Mesenchymal stem cell (in vitro differentiated cells and primary cell): ENCODE measurements at regions not wholly inside any gene's neighbourhood (a gene's known extent, or its start where the extent isn't known, plus 50 kb on each side); places are given as distances from the start of the nearest gene placed in this dataset.
A peak's percentile ranks its signal among the peaks of the same experiment; 100 is the strongest.

ENCODE experiments used
- DNase-seq: peaks from one replicate; pipeline ENCODE4 v3.0.0-alpha.2; 2013
- H2AFZ ChIP-seq: one replicate; pipeline ENCODE4 v1.6.1; 2013; ENCODE audit warnings: low read depth, mild to moderate bottlenecking, control low read depth, inconsistent platforms, low read length, moderate library complexity
- H2AK5ac ChIP-seq: 2 replicates; pipeline ENCODE4 v1.6.1; 2013; ENCODE audit warnings: low read length, moderate library complexity, mild to moderate bottlenecking, inconsistent platforms; ENCODE audit not compliant: severe bottlenecking
- H2BK120ac ChIP-seq: one replicate; pipeline ENCODE4 v1.6.1; 2013; ENCODE audit warnings: low read depth, mild to moderate bottlenecking, inconsistent platforms, low read length, moderate library complexity
- H2BK12ac ChIP-seq, 2 experiments: one replicate each; pipeline ENCODE4 v1.6.1; 2013; ENCODE audit warnings: inconsistent platforms in 2 of 2, low read length in 2 of 2, mild to moderate bottlenecking in 2 of 2, moderate library complexity in 2 of 2, control low read depth in 1 of 2
- H2BK15ac ChIP-seq: one replicate; pipeline ENCODE4 v1.6.1; 2013; ENCODE audit warnings: mild to moderate bottlenecking, low read depth, inconsistent platforms; ENCODE audit not compliant: poor library complexity, severe bottlenecking
- H2BK5ac ChIP-seq: 2 replicates; pipeline ENCODE4 v1.6.1; 2013; ENCODE audit warnings: low read depth, mild to moderate bottlenecking, low read length, control low read depth, inconsistent platforms; ENCODE audit not compliant: poor library complexity, severe bottlenecking
- H3K14ac ChIP-seq, 2 experiments: one replicate each; pipeline ENCODE4 v1.6.1; 2013; ENCODE audit warnings: inconsistent platforms in 2 of 2, low read length in 2 of 2, control low read depth in 1 of 2, mild to moderate bottlenecking in 1 of 2, moderate library complexity in 1 of 2
- H3K18ac ChIP-seq, 2 experiments: one replicate each; pipeline ENCODE4 v1.6.1; 2013; ENCODE audit warnings: inconsistent platforms in 2 of 2, low read length in 2 of 2, control low read depth in 1 of 2, low read depth in 1 of 2, mild to moderate bottlenecking in 1 of 2
- H3K23ac ChIP-seq, 2 experiments: one replicate each; pipeline ENCODE4 v1.6.1; 2013; ENCODE audit warnings: inconsistent platforms in 2 of 2, low read length in 2 of 2, mild to moderate bottlenecking in 2 of 2, moderate library complexity in 2 of 2, control low read depth in 1 of 2
- H3K27ac ChIP-seq: 2 replicates; pipeline ENCODE4 v1.5.1; 2013; ENCODE audit warnings: mild to moderate bottlenecking, moderate library complexity, low read length, control low read depth, inconsistent platforms; ENCODE audit not compliant: poor library complexity, severe bottlenecking
- H3K27me3 ChIP-seq, 2 experiments: 2 replicates each; pipeline versions ENCODE4 v1.6.1 to v1.7.0; 2013; ENCODE audit warnings: low read length in 2 of 2, mild to moderate bottlenecking in 2 of 2, moderate library complexity in 2 of 2, control low read depth in 1 of 2, inconsistent platforms in 1 of 2; ENCODE audit not compliant: control insufficient read depth in 1 of 2, insufficient read depth in 1 of 2
- H3K36me3 ChIP-seq, 2 experiments: 2 replicates each; pipeline versions ENCODE4 v1.6.1 to v1.7.0; 2013; ENCODE audit warnings: low read length in 2 of 2, control low read depth in 1 of 2, inconsistent platforms in 1 of 2, low read depth in 1 of 2, mild to moderate bottlenecking in 1 of 2; ENCODE audit not compliant: insufficient read depth in 2 of 2, control insufficient read depth in 1 of 2
- H3K4ac ChIP-seq, 2 experiments: one replicate each; pipeline ENCODE4 v1.6.1; 2013; ENCODE audit warnings: inconsistent platforms in 2 of 2, low read length in 2 of 2, mild to moderate bottlenecking in 2 of 2, moderate library complexity in 2 of 2, control low read depth in 1 of 2, low read depth in 1 of 2
- H3K4me1 ChIP-seq: 2 replicates; pipeline ENCODE4 v1.6.1; 2013; ENCODE audit warnings: low read depth, low read length, control low read depth; ENCODE audit not compliant: control insufficient read depth, insufficient read depth
- H3K4me2 ChIP-seq: 2 replicates; pipeline ENCODE4 v1.6.1; 2013; ENCODE audit warnings: low read length, mild to moderate bottlenecking, inconsistent platforms; ENCODE audit not compliant: poor library complexity, severe bottlenecking
- H3K4me3 ChIP-seq, 2 experiments: 2 replicates each; pipeline versions ENCODE4 v1.5.1 to v1.7.0; 2013; ENCODE audit warnings: low read length in 2 of 2, mild to moderate bottlenecking in 2 of 2, control low read depth in 1 of 2, low read depth in 1 of 2; ENCODE audit not compliant: insufficient read depth in 1 of 2
- H3K79me1 ChIP-seq: replicated peaks from 2 replicates; pipeline ENCODE4 v1.6.1; 2013; ENCODE audit warnings: mild to moderate bottlenecking, control low read depth, low read length, inconsistent platforms; ENCODE audit not compliant: poor library complexity, severe bottlenecking
- H3K9ac ChIP-seq: 2 replicates; pipeline ENCODE4 v1.7.0; 2013; ENCODE audit warnings: mild to moderate bottlenecking, low read length, moderate library complexity
- H3K9me3 ChIP-seq: 2 replicates; pipeline ENCODE4 v1.7.0; 2013; ENCODE audit warnings: mild to moderate bottlenecking, low read length; ENCODE audit not compliant: control insufficient read depth
- H4K8ac ChIP-seq: one replicate; pipeline ENCODE4 v1.6.1; 2013; ENCODE audit warnings: inconsistent platforms, mild to moderate bottlenecking, low read length, moderate library complexity
- H4K91ac ChIP-seq: one replicate; pipeline ENCODE4 v1.6.1; 2013; ENCODE audit warnings: mild to moderate bottlenecking, low read length, inconsistent platforms
- WGBS: methylation state at CpG from one replicate; pipeline ENCODE4 v1.1.7; 2013; ENCODE audit warnings: mixed read lengths; 5-methylcytosine and 5-hydroxymethylcytosine counted together

DNA sequence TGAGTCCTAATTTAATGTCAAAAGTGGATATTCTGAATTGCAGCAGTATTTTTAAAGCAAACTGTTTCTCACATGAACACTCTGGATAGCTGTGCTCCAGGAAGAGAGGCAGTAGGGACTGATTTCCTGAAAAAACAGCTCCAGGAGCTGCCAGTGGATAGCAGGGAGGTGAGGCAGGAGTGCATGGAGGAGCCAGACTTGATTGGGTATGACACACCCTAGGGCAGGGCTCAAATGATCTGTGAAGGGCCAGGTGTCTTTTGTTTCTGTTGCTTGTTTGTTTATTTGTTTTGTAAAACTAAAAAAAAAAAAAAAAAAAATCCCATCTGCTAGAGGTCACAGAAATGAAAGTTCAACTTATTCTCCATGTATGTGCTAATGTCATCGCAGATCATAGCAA is 83.4 kb downstream of the ADRB2 start:
- peak overlapping the region; percentile 47 to 91 for H2BK12ac ChIP-seq
- no peaks in the 10 kb centered on the region for H3K27me3 ChIP-seq
- H3K9ac ChIP-seq = no peak overlapping the region
- peak overlapping the region; percentile 88 for H2BK120ac ChIP-seq
- H3K9me3 ChIP-seq = no peaks in the 10 kb centered on the region
- H2BK5ac ChIP-seq = no peak overlapping the region
- peak overlapping the region; percentile 85 for H4K91ac ChIP-seq
- peak overlapping the region; percentile 44 to 68 for H3K18ac ChIP-seq
- H4K8ac ChIP-seq = peak overlapping the region; percentile 29
- H3K4me1 ChIP-seq = peaks cover 16% of the 10 kb centered on the region
- no peak overlapping the region for H3K4me2 ChIP-seq
- peak; percentile 25 for DNase-seq
- H3K79me1 ChIP-seq = no peaks in the 10 kb centered on the region
- no peak overlapping the region for H2AFZ ChIP-seq
- H2AK5ac ChIP-seq = no peak overlapping the region
- H3K4me3 ChIP-seq = no peak overlapping the region
- 98% methylated on average over 1 of the region's 1 CpG for WGBS
- no peak overlapping the region for H3K23ac ChIP-seq
- no peaks in the 10 kb centered on the region for H3K36me3 ChIP-seq
- no peak overlapping the region for H2BK15ac ChIP-seq
- peak overlapping the region in 1 of 2 experiments; percentile 61 for H3K4ac ChIP-seq
- no peak overlapping the region for H3K27ac ChIP-seq
- H3K14ac ChIP-seq = no peak overlapping the region

- H3K23ac ChIP-seq = no peak overlapping the region
- no peak overlapping the region for H2AK5ac ChIP-seq
- no peak overlapping the region for H2BK15ac ChIP-seq
- no peak overlapping the region for H3K27ac ChIP-seq
- H3K4me2 ChIP-seq = no peak overlapping the region
- H3K14ac ChIP-seq = no peak overlapping the region
- no peak for DNase-seq
- 92% methylated on average over 4 of the region's 4 CpGs for WGBS
- peak overlapping the region; percentile 85 for H4K91ac ChIP-seq
- no peaks in the 10 kb centered on the region for H3K79me1 ChIP-seq
- H3K4me3 ChIP-seq = no peak overlapping the region
- H3K4ac ChIP-seq = peak overlapping the region; percentile 42 to 65
- H3K36me3 ChIP-seq = no peaks in the 10 kb centered on the region
- H4K8ac ChIP-seq = peak overlapping the region; percentile 29
- H3K27me3 ChIP-seq = no peaks in the 10 kb centered on the region
- peak overlapping the region; percentile 68 to 73 for H3K18ac ChIP-seq
- H2BK120ac ChIP-seq = peak overlapping the region; percentile 66
- peak overlapping the region; percentile 41 to 91 for H2BK12ac ChIP-seq
- no peak overlapping the region for H2BK5ac ChIP-seq
- no peak overlapping the region for H3K9ac ChIP-seq
- no peaks in the 10 kb centered on the region for H3K9me3 ChIP-seq
- H3K4me1 ChIP-seq = peaks cover 16% of the 10 kb centered on the region
- no peak overlapping the region for H2AFZ ChIP-seq
These were observed 83.8 kb downstream of the ADRB2 start for GRCh38 chr5:148910216-148910615.

DNA sequence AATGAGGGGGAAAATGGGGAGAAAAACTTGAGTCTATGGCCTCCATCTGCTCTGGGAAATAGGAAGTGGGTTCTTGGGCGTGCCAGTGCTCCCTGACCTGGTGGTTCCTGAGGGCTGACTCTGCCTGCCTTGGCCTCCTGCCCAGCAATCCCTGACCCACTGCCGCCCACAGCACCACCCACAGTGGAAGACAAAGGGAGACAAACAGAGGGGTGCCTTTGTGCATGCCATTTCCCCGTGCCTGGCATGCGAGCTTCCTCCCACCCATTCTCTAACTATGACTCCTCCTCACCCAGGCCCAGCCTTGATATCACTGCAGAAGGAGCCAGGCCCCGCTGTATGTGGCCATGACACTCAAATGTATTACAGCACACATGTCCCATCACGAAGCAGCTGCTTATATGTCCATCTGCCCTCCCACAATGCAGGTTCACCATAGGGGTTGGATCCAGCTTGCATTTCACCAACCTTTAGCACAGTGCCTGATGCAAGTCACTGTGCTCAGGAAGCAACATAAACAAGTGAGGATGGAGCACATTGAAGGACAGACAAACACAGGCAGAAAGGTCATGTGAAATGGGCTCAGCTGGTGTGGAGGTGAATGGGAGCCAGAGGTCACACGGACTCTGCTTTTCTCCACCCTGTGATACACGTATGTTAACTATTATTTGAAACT is 84.4 kb downstream of the ADRB2 start:
- Histone ChIP-seq H3K18ac (peak overlapping the region; percentile 68 to 73), H3K27me3 (no peaks in the 10 kb centered on the region), H2BK120ac (peak overlapping the region; percentile 66), H2BK5ac (no peak overlapping the region), H2BK12ac (peak overlapping the region; percentile 41 to 91), H3K4me2 (no peak overlapping the region), H4K91ac (peak overlapping the region; percentile 85), H3K9ac (no peak overlapping the region), H4K8ac (peak overlapping the region; percentile 29), H3K27ac (no peak overlapping the region), H2BK15ac (peak overlapping the region; percentile 95), H3K14ac (peak overlapping the region in 1 of 2 experiments; percentile 13), H3K36me3 (no peaks in the 10 kb centered on the region), H3K79me1 (no peaks in the 10 kb centered on the region), H3K4me1 (peaks cover 16% of the 10 kb centered on the region), H2AK5ac (no peak overlapping the region), H2AFZ (no peak overlapping the region), H3K9me3 (no peaks in the 10 kb centered on the region), H3K4me3 (no peak overlapping the region), H3K23ac (no peak overlapping the region), H3K4ac (peak overlapping the region; percentile 42 to 65)
- DNase-seq = peak; percentile 51
- WGBS = 53% methylated on average over 8 of the region's 8 CpGs

DNA sequence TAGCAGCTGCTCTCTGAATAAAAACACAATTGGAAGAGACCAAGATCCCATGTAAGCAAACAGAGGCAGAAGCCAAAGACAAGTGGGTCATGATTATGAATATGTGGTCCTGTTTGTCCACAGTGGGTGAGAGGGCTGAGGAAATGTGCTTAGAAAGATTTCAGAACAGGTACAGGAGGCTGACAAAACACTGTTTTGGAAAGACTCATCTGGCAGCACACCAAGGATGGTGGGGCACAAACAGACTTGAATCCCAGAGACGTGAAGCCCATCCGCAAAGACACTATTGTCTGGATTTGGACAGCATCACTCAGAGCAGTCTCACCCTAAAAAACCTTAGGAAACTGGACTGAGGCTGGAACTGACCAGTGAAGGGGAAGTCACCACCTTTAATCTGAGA is 85.0 kb downstream of the ADRB2 start:
- Histone ChIP-seq H3K14ac (no peak overlapping the region), H2BK12ac (peak overlapping the region; percentile 41 to 91), H2AFZ (no peak overlapping the region), H4K8ac (no peak overlapping the region), H4K91ac (no peak overlapping the region), H3K9me3 (no peaks in the 10 kb centered on the region), H2AK5ac (no peak overlapping the region), H2BK120ac (no peak overlapping the region), H2BK15ac (no peak overlapping the region), H3K4me1 (peaks cover 16% of the 10 kb centered on the region), H3K79me1 (no peaks in the 10 kb centered on the region), H3K4me2 (no peak overlapping the region), H2BK5ac (no peak overlapping the region), H3K4ac (peak overlapping the region in 1 of 2 experiments; percentile 69), H3K18ac (peak overlapping the region; percentile 46 to 68), H3K9ac (no peak overlapping the region), H3K36me3 (no peaks in the 10 kb centered on the region), H3K27me3 (no peaks in the 10 kb centered on the region), H3K4me3 (no peak overlapping the region), H3K27ac (no peak overlapping the region), H3K23ac (no peak overlapping the region)
- no peak for DNase-seq
- 100% methylated on average over 2 of the region's 2 CpGs for WGBS
